ENCODE measurements at regions not wholly inside any gene's neighbourhood (a gene's known extent, or its start where the extent isn't known, plus 50 kb on each side); places are given as distances from the start of the nearest gene placed in this dataset.

DNA sequence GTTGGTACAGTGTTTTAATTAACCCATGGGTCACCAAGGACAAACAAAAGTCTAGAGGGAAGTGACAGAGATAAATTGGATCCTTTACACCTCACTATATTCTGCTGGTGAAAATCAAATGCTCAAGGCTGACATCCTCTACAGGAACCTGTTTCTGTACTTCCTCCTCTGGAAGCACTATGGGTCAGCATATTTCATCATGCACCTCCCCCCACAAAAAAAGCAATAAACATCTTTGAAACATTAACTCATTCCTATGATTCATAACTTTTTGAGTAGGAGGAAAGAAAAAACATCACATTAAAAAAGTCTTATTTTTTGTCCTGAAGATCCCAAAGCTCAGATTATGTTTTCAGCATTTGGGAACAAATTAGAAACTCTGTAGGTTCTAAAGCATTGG is 588.3 kb upstream of the SGCG start:
- no peak for DNase-seq (ENCODE audit: low read depth, low spot score)
- FAIRE-seq = no peak
- no peaks in the 10 kb centered on the region for H3K36me3 ChIP-seq (ENCODE audit: control insufficient read depth in 2 of 2, extremely low read depth in 1 of 2, insufficient read depth in 2 of 2, low read length in 2 of 2)
- TF ChIP-seq POLR2AphosphoS5 (IDR thresholded peaks at IDR 0.05; ENCODE audit: insufficient read depth, low read depth, low read length) (no peak), MYC (IDR thresholded peaks at IDR 0.05; ENCODE audit: low read depth, low read length) (no peak), GATA2 (IDR thresholded peaks at IDR 0.05; ENCODE audit: insufficient read depth, insufficient read length, low read depth, low read length) (no peak), POLR2A (IDR thresholded peaks at IDR 0.05; ENCODE audit: low read depth, low read length) (no peak), JUN (IDR thresholded peaks at IDR 0.05; ENCODE audit: borderline replicate concordance, insufficient read depth, insufficient read length, low read depth) (no peak)
- no TSS peak for BruUV-seq (replicated peaks)
- POLR2A ChIA-PET = no interaction called here
- no peak overlapping the region for H3K4me3 ChIP-seq (replicated peaks in 1 of 3; ENCODE audit: insufficient read depth in 1 of 3, low read depth in 1 of 3, low read length in 3 of 3)
- intact Hi-C loops (cut with micrococcal nuclease) = no loop called here
- H3K9me1 ChIP-seq (replicated peaks; ENCODE audit: control insufficient read depth, extremely low read depth, insufficient read depth, low read length) = no peaks in the 10 kb centered on the region
- no peaks in the 10 kb centered on the region for H3K79me2 ChIP-seq (ENCODE audit: control insufficient read depth, insufficient read depth, low read length)
- peaks cover 14% of the 10 kb centered on the region for H3K9me3 ChIP-seq (replicated peaks; ENCODE audit: control insufficient read depth, insufficient read depth, low read length)
- dilution Hi-C loops (cut with MboI; ENCODE audit: extremely low pct_ligation_motif_present, low sequenced_read_pairs) = no loop called here
- H4K20me1 ChIP-seq (replicated peaks; ENCODE audit: control insufficient read depth, extremely low read depth, insufficient read depth, low read length) = no peaks in the 10 kb centered on the region
- no peak overlapping the region for H2AFZ ChIP-seq (ENCODE audit: low read depth, low read length)
- no peak overlapping the region for H3K9ac ChIP-seq (replicated peaks; ENCODE audit: extremely low read depth, insufficient read depth, low read length)
- H3K4me1 ChIP-seq (ENCODE audit: control insufficient read depth, extremely low read depth, insufficient read depth, low read length) = no peaks in the 10 kb centered on the region
- H3K27me3 ChIP-seq (ENCODE audit: control insufficient read depth in 2 of 2, insufficient read depth in 2 of 2, low read length in 2 of 2) = no peaks in the 10 kb centered on the region
- H3K27ac ChIP-seq (ENCODE audit: insufficient read depth, low read depth, low read length) = no peak overlapping the region
- H3K4me2 ChIP-seq (ENCODE audit: insufficient read depth, low read length) = no peak overlapping the region
- CTCF ChIA-PET = no interaction called here

DNA sequence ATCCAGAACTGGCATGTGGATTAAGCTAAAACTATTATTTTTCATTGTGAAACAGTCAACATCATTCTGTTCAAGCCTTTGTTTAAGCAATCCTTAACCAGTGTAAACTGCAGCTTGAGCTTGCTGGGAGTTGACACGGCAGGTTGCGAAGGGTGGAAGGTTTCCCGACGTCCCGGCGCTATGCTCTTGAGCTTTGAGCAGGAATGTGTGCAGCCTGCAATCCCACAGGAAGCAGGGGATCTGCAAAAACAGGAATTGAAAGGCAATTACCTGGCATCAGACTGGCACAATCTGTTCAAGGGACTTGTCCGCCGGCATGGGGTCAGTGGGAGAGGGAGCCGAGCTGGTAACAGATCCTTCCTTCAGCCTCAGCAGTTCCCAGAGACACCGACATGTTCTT is 586.7 kb upstream of the SGCG start:
- H4K20me1 ChIP-seq (replicated peaks; ENCODE audit: control insufficient read depth, extremely low read depth, insufficient read depth, low read length) = no peaks in the 10 kb centered on the region
- FAIRE-seq (no peak), DNase-seq (ENCODE audit: low read depth, low spot score) (no peak)
- dilution Hi-C loops (cut with MboI; ENCODE audit: extremely low pct_ligation_motif_present, low sequenced_read_pairs) = no loop called here
- no peaks in the 10 kb centered on the region for H3K36me3 ChIP-seq (ENCODE audit: control insufficient read depth in 2 of 2, extremely low read depth in 1 of 2, insufficient read depth in 2 of 2, low read length in 2 of 2)
- peaks cover 14% of the 10 kb centered on the region for H3K9me3 ChIP-seq (replicated peaks; ENCODE audit: control insufficient read depth, insufficient read depth, low read length)
- H3K4me3 ChIP-seq (replicated peaks in 1 of 3; ENCODE audit: insufficient read depth in 1 of 3, low read depth in 1 of 3, low read length in 3 of 3) = no peak overlapping the region
- no peak overlapping the region for H2AFZ ChIP-seq (ENCODE audit: low read depth, low read length)
- intact Hi-C loops (cut with micrococcal nuclease) = no loop called here
- ChIA-PET POLR2A (no interaction called here), CTCF (no interaction called here)
- no peak overlapping the region for H3K9ac ChIP-seq (replicated peaks; ENCODE audit: extremely low read depth, insufficient read depth, low read length)
- BruUV-seq (replicated peaks) = no TSS peak
- no peaks in the 10 kb centered on the region for H3K4me1 ChIP-seq (ENCODE audit: control insufficient read depth, extremely low read depth, insufficient read depth, low read length)
- no peak for TF ChIP-seq EZH2 (IDR thresholded peaks at IDR 0.05; ENCODE audit: borderline replicate concordance, low read depth, low read length, severe bottlenecking)
- TF ChIP-seq, protein P1, sequence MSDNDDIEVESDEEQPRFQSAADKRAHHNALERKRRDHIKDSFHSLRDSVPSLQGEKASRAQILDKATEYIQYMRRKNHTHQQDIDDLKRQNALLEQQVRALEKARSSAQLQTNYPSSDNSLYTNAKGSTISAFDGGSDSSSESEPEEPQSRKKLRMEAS (IDR thresholded peaks at IDR 0.05; ENCODE audit: insufficient read depth, insufficient read length) = no peak
- no peak for TF ChIP-seq GATA2 (IDR thresholded peaks at IDR 0.05; ENCODE audit: insufficient read depth, insufficient read length, low read depth, low read length)
- TF ChIP-seq POLR2A (IDR thresholded peaks at IDR 0.05; ENCODE audit: low read depth, low read length) = no peak
- no peak for TF ChIP-seq FOS (IDR thresholded peaks at IDR 0.05; ENCODE audit: borderline replicate concordance, insufficient read depth, low read length)
- TF ChIP-seq POLR2AphosphoS5 (IDR thresholded peaks at IDR 0.05; ENCODE audit: insufficient read depth, low read depth, low read length) = no peak
- TF ChIP-seq JUN (IDR thresholded peaks at IDR 0.05; ENCODE audit: borderline replicate concordance, insufficient read depth, insufficient read length, low read depth) = no peak
- TF ChIP-seq CTCF (IDR thresholded peaks at IDR 0.05; ENCODE audit: extremely low read depth in 1 of 2, insufficient read depth in 1 of 2, low read depth in 1 of 2, low read length in 2 of 2) = no peak
- no peak for TF ChIP-seq MYC (IDR thresholded peaks at IDR 0.05; ENCODE audit: low read depth, low read length)
- no peaks in the 10 kb centered on the region for H3K9me1 ChIP-seq (replicated peaks; ENCODE audit: control insufficient read depth, extremely low read depth, insufficient read depth, low read length)
- H3K27me3 ChIP-seq (ENCODE audit: control insufficient read depth in 2 of 2, insufficient read depth in 2 of 2, low read length in 2 of 2) = no peaks in the 10 kb centered on the region
- no peak overlapping the region for H3K27ac ChIP-seq (ENCODE audit: insufficient read depth, low read depth, low read length)
- no peaks in the 10 kb centered on the region for H3K79me2 ChIP-seq (ENCODE audit: control insufficient read depth, insufficient read depth, low read length)
- no peak overlapping the region for H3K4me2 ChIP-seq (ENCODE audit: insufficient read depth, low read length)

Data from endothelial cell of umbilical vein (primary cell).